CD4-positive, alpha-beta T cell treated with Interleukin-15 for 4 hours (primary cell): ENCODE measurements at regions not wholly inside any gene's neighbourhood (a gene's known extent, or its start where the extent isn't known, plus 50 kb on each side); places are given as distances from the start of the nearest gene placed in this dataset.
"Not testable (repeated sequence)": the region's sequence is repeated elsewhere in the genome, so short reads cannot be mapped to it uniquely, and the experiment has no call there.

Experiments used
- DNase-seq: peaks from one replicate; pipeline ENCODE4 v3.0.0-alpha.2; 2020; ENCODE audit warnings: low spot score

GRCh38 chr6:90372450-90372849 is 75.8 kb upstream of the BACH2 start:
- DNase-seq = no peak

DNA sequence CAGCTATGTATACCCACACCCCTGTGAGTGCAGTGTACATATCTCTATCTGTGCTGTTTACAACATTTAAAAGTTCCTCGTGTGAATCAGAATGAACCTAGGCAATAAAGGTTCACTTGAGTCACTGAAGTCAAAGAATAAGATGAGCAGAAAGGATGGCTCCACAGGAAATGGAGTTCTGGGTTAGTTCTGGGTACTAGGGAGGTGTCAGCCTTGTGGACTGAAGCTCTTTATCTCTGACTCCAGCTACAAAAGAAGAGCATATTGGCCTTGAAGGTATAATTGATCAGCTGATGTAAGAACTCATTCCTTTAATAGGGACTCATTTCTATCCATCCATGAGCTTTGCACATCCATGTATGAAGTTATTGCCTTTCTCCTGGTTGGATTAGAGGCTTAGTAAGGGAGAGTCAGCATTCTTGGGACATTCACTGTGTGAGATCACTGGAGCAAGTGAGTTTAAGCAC is 73.9 kb upstream of the BACH2 start:
- DNase-seq = peak; percentile 3

- no peak for DNase-seq
Observed at GRCh38 chr6:90369651-90370050, 73.0 kb upstream of the BACH2 start.

GRCh38 chr6:90369024-90369519 is 72.4 kb upstream of the BACH2 start:
- peak; percentile 70 for DNase-seq

DNA sequence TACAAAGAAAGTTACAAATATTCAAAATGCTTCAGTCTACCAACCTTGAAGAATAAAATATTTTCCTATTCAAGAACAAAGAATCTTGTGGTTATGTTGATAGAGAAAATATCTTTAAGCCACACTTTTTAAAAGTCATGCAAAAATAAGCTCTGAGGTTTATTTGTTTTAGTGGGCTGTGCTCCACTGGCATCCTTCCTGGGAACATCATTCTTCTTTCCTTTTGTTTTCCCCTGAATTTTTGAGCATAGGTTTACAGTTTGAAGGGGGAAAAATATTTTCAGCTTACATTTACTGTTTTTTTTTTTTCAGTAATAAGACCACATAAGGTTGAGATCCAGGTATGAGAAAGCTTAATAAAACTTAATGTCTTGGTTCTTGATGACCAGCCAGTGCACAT is 72.0 kb upstream of the BACH2 start:
- no peak for DNase-seq

GRCh38 chr6:90368001-90368400 is 71.4 kb upstream of the BACH2 start:
- no peak for DNase-seq

DNA sequence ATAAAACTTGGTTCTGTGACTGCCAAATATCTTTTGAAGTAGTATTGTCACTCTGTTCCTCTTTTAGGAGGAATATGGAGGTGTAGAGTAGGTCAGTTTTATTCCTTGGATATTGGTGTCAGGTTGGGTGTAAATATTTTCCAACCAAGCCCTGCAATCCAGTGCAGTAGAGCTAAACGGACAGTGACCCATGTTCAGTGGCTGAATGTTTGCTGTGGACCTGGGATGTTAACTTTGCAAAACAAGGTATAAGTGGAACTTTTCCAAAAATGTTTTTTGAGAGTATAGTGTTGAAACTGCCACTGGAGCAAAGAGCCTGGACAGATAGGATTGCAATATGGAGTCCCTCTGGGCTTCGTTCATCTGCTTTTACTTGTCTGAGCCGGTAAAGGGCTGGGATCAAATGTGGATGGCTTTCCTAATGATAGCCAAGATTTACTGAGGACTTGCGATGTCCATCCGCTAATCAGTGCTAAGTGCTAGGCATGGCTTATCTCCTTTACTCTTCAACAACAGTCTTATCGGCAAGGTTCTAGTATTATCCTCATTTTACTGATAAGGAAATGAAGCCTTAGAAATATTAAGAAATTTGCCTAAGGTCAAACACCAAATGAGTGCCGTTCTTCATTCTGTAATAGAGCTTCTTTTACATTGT is 69.0 kb upstream of the BACH2 start:
- DNase-seq = no peak

DNA sequence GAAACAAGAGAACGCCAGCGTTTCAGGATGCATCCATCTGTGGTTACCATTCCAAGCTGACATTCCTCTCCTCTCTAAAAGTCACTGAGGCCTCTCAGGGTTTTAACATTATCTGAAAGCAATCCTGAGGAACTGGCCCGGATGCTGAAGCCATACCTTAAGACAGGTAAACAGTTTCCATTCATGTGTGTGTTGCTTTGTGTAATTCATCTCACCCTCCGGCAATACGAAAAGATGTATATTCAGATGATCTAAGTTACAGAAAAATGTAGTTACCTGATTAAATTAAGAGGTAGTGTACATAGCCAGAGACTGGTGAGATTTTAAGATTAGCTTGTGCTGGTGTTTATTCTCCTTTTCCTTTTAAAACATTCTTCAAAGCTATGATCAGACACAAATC is 68.4 kb upstream of the BACH2 start:
- no peak for DNase-seq

DNA sequence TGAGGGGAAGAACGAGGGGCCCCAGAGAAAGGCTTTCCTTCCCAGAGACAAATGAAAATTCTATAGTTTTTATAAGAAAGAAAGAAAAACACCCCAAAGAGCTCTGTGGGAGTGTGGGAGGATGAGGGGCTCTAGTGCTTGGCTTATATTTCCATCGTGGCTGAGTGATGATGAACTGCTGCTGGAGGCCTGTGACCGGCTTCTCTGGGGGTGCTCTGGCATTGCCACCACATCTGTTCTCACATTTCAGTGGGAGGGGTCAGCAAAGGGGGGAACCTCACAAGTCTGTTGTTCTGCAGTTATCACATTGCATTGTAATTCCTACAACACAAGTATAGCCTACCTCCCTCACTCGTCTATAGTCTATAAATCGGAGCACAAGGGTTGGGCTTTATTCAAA is 67.6 kb upstream of the BACH2 start:
- DNase-seq = no peak

DNA sequence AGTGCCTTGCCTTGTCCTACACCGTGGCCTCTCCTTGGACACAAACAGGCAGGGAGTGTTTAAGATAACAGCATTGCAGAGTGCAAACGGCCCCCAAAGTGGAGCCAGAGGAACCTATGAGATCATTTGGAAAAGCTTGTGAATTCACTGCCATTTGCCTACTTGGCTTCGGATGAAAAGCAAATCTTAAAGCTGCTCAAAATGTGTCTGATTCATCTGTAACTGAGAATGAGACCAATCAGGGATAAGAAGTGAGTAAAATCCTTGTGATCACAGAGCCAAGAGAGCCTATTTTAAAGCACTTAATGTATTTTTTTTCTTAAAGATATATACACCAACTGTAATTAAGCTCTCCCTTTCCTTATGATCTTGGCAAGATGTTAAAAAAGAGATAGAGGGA is 65.7 kb upstream of the BACH2 start:
- no peak for DNase-seq

DNA sequence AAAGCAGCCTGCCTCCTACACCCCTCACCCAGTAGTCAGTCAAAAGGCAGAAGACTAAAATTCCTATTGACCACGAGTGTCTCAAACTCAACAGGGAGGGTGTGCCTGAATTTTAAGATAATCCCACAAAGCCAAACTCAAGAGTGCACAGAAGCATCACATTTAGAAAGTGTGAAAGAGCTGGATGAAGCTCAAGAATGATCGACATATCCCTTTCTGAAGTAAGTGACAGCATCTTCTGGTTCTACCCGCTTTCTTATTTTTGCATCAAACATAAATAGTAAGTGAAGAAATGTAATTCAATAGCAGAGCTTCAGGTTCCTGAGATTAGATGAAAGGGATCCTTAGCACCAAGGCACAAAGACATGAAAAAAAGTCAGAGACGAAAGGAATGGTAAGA is 64.5 kb upstream of the BACH2 start:
- no peak for DNase-seq

- not testable (repeated sequence) for DNase-seq
Observed at GRCh38 chr6:90358036-90358770, 61.6 kb upstream of the BACH2 start.

DNA sequence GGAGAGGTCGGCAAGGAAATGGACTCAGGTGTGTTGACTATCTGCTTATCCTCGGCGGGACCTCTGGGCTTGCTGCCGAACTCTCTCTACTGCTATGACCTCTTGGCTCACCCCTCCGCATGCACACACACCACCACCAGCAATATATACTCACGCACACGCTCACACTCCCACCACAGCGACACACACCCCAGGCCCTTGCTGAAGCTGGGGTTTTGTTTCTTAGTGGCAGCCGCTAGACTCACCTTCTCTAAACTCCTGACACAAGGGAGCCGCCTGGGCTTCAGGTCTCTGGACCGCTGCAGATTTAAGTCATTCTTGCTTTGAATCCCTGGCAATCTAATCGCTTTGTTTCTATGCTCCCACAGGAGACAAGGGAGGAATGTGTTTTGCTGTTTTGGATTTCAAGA is 59.4 kb upstream of the BACH2 start:
- no peak for DNase-seq

GRCh38 chr6:90354961-90355360 is 58.3 kb upstream of the BACH2 start:
- no peak for DNase-seq

DNA sequence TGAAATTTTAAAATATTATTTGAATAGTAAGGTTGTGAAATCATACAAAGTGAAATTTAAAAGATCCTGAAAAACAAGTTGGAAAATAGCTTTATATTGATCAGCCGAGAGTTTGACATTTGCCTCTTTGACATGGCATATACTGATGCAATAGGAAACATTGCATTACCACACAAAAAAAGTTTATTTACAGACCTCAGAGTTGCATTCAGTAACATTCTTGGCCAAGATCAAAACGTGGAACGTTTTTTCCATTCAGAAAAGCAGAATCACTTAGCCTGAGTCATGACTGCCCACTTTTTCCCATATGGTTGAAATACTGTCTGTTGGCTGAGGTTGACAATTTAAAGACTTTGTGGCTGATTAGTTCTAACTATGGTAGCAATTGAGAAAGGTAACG is 55.1 kb upstream of the BACH2 start:
- DNase-seq = no peak

- DNase-seq = peak; percentile 52
Observed at GRCh38 chr6:90350689-90351554, 54.3 kb upstream of the BACH2 start.

GRCh38 chr6:90347411-90347851 is 50.8 kb upstream of the BACH2 start:
- no peak for DNase-seq

GRCh38 chr6:90346729-90347128 is 50.1 kb upstream of the BACH2 start:
- DNase-seq = no peak
